WTC11 (cell line): ENCODE measurements at regions not wholly inside any gene's neighbourhood (a gene's known extent, or its start where the extent isn't known, plus 50 kb on each side); places are given as distances from the start of the nearest gene placed in this dataset.

Experiments used
- ATAC-seq: fragments of 200-7000 bp; cut with Tn5 transposase; 2 replicates; pipeline ENCODE4 v1.10.0; 2021; ENCODE audit warnings: mild to moderate bottlenecking, moderate library complexity
- CTCF ChIA-PET: fragments of 300-600 bp; sonication (Branson Sonifier 250); formaldehyde crosslinking; loops from one replicate; lab custom pipeline; 2021; ENCODE audit warnings: antibody characterized with exemption; lab: Charles Lee
- POLR2A ChIA-PET: fragments of 350-600 bp; sonication (Branson Sonifier 250); formaldehyde crosslinking; loops from one replicate; lab custom pipeline; 2021; ENCODE audit warnings: antibody characterized with exemption; lab: Charles Lee
- DNase-seq: peaks from one replicate; pipeline ENCODE4 v3.0.0; 2021; ENCODE audit warnings: low spot score
- H3K27ac Mint-ChIP-seq: 2 replicates; pipeline ENCODE4 v1.8.0; 2021; ENCODE audit warnings: mixed read lengths
- H3K27me3 Mint-ChIP-seq: 2 replicates; pipeline ENCODE4 v1.8.0; 2021; ENCODE audit warnings: low read depth, mild to moderate bottlenecking, moderate library complexity, mixed read lengths
- H3K36me3 Mint-ChIP-seq: 2 replicates; pipeline ENCODE4 v1.8.0; 2021; ENCODE audit warnings: mixed read lengths
- H3K4me1 Mint-ChIP-seq: 2 replicates; pipeline ENCODE4 v1.8.0; 2022; ENCODE audit warnings: mixed read lengths
- H3K4me3 Mint-ChIP-seq: 2 replicates; pipeline ENCODE4 v1.8.0; 2021; ENCODE audit warnings: mild to moderate bottlenecking, moderate library complexity, mixed read lengths
- H3K9me3 Mint-ChIP-seq: 2 replicates; pipeline ENCODE4 v1.8.0; 2021; ENCODE audit warnings: mixed read lengths
- CREB1 ChIP-seq: sonication (generic); formaldehyde crosslinking; IDR thresholded peaks from 2 replicates; pipeline ENCODE4 v1.8.0; 2023; ENCODE audit warnings: mild to moderate bottlenecking, missing genetic modification reagents
- CREM ChIP-seq: sonication (generic); formaldehyde crosslinking; IDR thresholded peaks from 2 replicates; pipeline ENCODE4 v1.8.1; 2022; ENCODE audit warnings: mild to moderate bottlenecking, missing genetic modification reagents, moderate library complexity
- ESRRA ChIP-seq: sonication (generic); formaldehyde crosslinking; IDR thresholded peaks from 2 replicates; pipeline ENCODE4 v1.8.1; 2022; ENCODE audit warnings: mild to moderate bottlenecking, missing genetic modification reagents, borderline replicate concordance
- NR1H2 ChIP-seq: sonication (generic); formaldehyde crosslinking; IDR thresholded peaks from 2 replicates; pipeline ENCODE4 v1.9.0; 2021; ENCODE audit warnings: mild to moderate bottlenecking, moderate library complexity, missing genetic modification reagents
- RELA ChIP-seq: sonication (generic); formaldehyde crosslinking; IDR thresholded peaks from 2 replicates; pipeline ENCODE4 v1.8.1; 2022; ENCODE audit warnings: missing genetic modification reagents, mild to moderate bottlenecking, borderline replicate concordance
- SMAD3 ChIP-seq: sonication (generic); formaldehyde crosslinking; IDR thresholded peaks from 2 replicates; pipeline ENCODE4 v1.8.0; 2022; ENCODE audit warnings: missing genetic modification reagents, mild to moderate bottlenecking, borderline replicate concordance
- ZBTB21 ChIP-seq: sonication (generic); formaldehyde crosslinking; IDR thresholded peaks from 2 replicates; pipeline ENCODE4 v1.8.1; 2023; ENCODE audit warnings: mild to moderate bottlenecking, missing genetic modification reagents, borderline replicate concordance
- ZNF121 ChIP-seq: sonication (generic); formaldehyde crosslinking; IDR thresholded peaks from 2 replicates; pipeline ENCODE4 v1.8.0; 2023; ENCODE audit warnings: missing genetic modification reagents
- ZNF317 ChIP-seq: sonication (generic); formaldehyde crosslinking; IDR thresholded peaks from 2 replicates; pipeline ENCODE4 v1.8.1; 2023; ENCODE audit warnings: low read depth, mild to moderate bottlenecking, moderate library complexity, missing genetic modification reagents, borderline replicate concordance
- ZNF396 ChIP-seq: fragments of 250-450 bp; sonication (Bioruptor Pico); IDR thresholded peaks from 2 replicates; pipeline ENCODE4 v1.8.0; 2021; ENCODE audit warnings: mild to moderate bottlenecking, moderate library complexity, borderline replicate concordance
- ZNF416 ChIP-seq: fragments of 250-450 bp; sonication (Bioruptor Pico); IDR thresholded peaks from 2 replicates; pipeline ENCODE4 v1.9.0; 2021; ENCODE audit warnings: mild to moderate bottlenecking, inconsistent platforms
- TF ChIP-seq, protein P1 (sequence below): sonication (generic); formaldehyde crosslinking; IDR thresholded peaks from 2 replicates; pipeline ENCODE4 v1.8.1; 2022; ENCODE audit warnings: missing genetic modification reagents, borderline replicate concordance
- TF ChIP-seq, protein P2 (sequence below): sonication (generic); formaldehyde crosslinking; IDR thresholded peaks from 2 replicates; pipeline ENCODE4 v1.8.0; 2022; ENCODE audit warnings: mild to moderate bottlenecking, missing genetic modification reagents
- TF ChIP-seq, protein P3 (sequence below): sonication (generic); formaldehyde crosslinking; IDR thresholded peaks from 2 replicates; pipeline ENCODE4 v1.8.0; 2022; ENCODE audit warnings: mild to moderate bottlenecking, missing genetic modification reagents
- TF ChIP-seq, protein P4 (sequence below): fragments of 250-450 bp; sonication (Bioruptor Pico); IDR thresholded peaks from 2 replicates; pipeline ENCODE4 v1.9.0; 2021; ENCODE audit warnings: mild to moderate bottlenecking
- TF ChIP-seq, protein P5 (sequence below): sonication (generic); formaldehyde crosslinking; IDR thresholded peaks from 2 replicates; pipeline ENCODE4 v1.8.1; 2022; ENCODE audit warnings: low read depth, missing genetic modification reagents, borderline replicate concordance
- TF ChIP-seq, protein P6 (sequence below): sonication (generic); formaldehyde crosslinking; conservative IDR thresholded peaks from 2 replicates; pipeline ENCODE4 v1.8.1; 2023; ENCODE audit warnings: mild to moderate bottlenecking, low read depth, missing genetic modification reagents, moderate library complexity
- TF ChIP-seq, protein P7 (sequence below): sonication (generic); formaldehyde crosslinking; IDR thresholded peaks from 2 replicates; pipeline ENCODE4 v1.8.0; 2022; ENCODE audit warnings: missing genetic modification reagents
- TF ChIP-seq, protein P8 (sequence below): fragments of 250-450 bp; sonication (Bioruptor Pico); IDR thresholded peaks from 2 replicates; pipeline ENCODE4 v1.9.0; 2021; ENCODE audit warnings: moderate library complexity, mild to moderate bottlenecking, inconsistent platforms, borderline replicate concordance

DNA sequence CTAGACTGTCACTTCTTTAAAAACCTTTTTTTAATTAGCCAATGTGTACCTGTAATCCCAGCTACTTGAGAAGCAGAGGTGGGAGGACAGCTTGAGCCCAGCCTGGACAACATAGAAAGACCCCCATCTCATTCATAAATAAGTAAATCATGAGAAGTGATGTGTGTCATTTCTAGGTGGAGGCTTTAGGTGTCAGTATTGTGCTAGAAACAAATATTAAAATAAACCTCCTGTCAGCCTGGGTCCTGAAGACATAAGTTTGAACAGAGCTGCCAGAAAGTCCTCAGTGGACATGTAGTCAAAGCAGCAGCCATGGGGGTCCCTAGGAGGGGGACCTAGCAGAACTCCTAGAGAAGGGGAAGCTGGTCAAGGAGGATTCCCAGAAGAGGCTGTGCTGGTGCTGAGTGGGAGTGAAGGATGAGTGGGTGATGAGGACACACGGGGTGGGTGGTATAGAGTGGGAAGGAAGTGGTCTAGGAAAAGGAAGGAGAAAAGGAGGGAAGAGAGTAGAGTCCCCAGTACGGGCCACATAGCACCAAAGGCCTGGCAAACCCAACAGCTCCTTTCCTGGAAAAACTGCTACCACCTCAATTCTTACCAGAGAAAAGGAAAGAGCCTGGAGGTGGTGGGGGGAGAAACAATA, 316.6 kb upstream of the NCKAP5 start (continued):
- TF ChIP-seq, protein P1, sequence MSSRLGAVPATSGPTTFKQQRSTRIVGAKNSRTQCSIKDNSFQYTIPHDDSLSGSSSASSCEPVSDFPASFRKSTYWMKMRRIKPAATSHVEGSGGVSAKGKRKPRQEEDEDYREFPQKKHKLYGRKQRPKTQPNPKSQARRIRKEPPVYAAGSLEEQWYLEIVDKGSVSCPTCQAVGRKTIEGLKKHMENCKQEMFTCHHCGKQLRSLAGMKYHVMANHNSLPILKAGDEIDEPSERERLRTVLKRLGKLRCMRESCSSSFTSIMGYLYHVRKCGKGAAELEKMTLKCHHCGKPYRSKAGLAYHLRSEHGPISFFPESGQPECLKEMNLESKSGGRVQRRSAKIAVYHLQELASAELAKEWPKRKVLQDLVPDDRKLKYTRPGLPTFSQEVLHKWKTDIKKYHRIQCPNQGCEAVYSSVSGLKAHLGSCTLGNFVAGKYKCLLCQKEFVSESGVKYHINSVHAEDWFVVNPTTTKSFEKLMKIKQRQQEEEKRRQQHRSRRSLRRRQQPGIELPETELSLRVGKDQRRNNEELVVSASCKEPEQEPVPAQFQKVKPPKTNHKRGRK (CRISPR knock-in tag) = no peak

DNA sequence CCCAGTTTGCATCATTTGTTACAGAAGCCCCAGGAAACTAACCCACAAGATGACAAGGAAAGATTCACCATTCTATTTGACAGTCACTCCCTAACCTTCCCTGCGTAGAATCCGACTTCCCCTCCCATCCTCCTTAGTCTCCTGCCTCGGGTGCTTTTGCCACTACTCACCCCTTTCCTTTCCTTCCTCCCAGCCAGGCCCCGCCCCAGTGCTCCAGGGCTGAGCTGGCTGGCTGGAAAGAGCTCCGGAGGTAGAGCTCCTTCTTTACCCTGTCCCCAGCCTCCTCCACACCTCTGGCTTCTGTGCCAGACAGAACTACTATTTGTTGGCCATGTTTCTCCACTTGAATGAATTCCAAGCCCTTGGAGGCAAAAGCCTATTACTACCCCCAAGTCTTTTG, 317.6 kb upstream of the NCKAP5 start:
- Mint-ChIP-seq H3K27ac (no peak overlapping the region), H3K27me3 (no peaks in the 10 kb centered on the region; the same call in none of the 2 replicates), H3K36me3 (no peaks in the 10 kb centered on the region), H3K9me3 (peaks cover 13% of the 10 kb centered on the region), H3K4me3 (no peak overlapping the region), H3K4me1 (peaks cover 18% of the 10 kb centered on the region)
- ATAC-seq (peak; percentile 51; the same call in 1 of the 2 replicates), DNase-seq (no peak)
- POLR2A ChIA-PET = no interaction called here
- TF ChIP-seq SMAD3 (CRISPR knock-in tag) (no peak), ZNF317 (CRISPR knock-in tag) (no peak), ESRRA (CRISPR knock-in tag) (no peak), ZNF396 (no peak), RELA (no peak), ZNF121 (no peak), ZBTB21 (no peak), ZNF416 (CRISPR knock-in tag) (no peak), NR1H2 (CRISPR knock-in tag) (no peak), CREB1 (CRISPR knock-in tag) (no peak), CREM (no peak)
- TF ChIP-seq, protein P2, sequence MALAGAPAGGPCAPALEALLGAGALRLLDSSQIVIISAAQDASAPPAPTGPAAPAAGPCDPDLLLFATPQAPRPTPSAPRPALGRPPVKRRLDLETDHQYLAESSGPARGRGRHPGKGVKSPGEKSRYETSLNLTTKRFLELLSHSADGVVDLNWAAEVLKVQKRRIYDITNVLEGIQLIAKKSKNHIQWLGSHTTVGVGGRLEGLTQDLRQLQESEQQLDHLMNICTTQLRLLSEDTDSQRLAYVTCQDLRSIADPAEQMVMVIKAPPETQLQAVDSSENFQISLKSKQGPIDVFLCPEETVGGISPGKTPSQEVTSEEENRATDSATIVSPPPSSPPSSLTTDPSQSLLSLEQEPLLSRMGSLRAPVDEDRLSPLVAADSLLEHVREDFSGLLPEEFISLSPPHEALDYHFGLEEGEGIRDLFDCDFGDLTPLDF (CRISPR knock-in tag) = no peak
- TF ChIP-seq, protein P3, sequence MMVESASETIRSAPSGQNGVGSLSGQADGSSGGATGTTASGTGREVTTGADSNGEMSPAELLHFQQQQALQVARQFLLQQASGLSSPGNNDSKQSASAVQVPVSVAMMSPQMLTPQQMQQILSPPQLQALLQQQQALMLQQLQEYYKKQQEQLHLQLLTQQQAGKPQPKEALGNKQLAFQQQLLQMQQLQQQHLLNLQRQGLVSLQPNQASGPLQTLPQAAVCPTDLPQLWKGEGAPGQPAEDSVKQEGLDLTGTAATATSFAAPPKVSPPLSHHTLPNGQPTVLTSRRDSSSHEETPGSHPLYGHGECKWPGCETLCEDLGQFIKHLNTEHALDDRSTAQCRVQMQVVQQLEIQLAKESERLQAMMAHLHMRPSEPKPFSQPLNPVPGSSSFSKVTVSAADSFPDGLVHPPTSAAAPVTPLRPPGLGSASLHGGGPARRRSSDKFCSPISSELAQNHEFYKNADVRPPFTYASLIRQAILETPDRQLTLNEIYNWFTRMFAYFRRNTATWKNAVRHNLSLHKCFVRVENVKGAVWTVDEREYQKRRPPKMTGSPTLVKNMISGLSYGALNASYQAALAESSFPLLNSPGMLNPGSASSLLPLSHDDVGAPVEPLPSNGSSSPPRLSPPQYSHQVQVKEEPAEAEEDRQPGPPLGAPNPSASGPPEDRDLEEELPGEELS (CRISPR knock-in tag) = no peak
- TF ChIP-seq, protein P4, sequence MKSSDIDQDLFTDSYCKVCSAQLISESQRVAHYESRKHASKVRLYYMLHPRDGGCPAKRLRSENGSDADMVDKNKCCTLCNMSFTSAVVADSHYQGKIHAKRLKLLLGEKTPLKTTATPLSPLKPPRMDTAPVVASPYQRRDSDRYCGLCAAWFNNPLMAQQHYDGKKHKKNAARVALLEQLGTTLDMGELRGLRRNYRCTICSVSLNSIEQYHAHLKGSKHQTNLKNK (CRISPR knock-in tag) = no peak
- TF ChIP-seq, protein P5, sequence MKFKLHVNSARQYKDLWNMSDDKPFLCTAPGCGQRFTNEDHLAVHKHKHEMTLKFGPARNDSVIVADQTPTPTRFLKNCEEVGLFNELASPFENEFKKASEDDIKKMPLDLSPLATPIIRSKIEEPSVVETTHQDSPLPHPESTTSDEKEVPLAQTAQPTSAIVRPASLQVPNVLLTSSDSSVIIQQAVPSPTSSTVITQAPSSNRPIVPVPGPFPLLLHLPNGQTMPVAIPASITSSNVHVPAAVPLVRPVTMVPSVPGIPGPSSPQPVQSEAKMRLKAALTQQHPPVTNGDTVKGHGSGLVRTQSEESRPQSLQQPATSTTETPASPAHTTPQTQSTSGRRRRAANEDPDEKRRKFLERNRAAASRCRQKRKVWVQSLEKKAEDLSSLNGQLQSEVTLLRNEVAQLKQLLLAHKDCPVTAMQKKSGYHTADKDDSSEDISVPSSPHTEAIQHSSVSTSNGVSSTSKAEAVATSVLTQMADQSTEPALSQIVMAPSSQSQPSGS (CRISPR knock-in tag) = no peak
- TF ChIP-seq, protein P6, sequence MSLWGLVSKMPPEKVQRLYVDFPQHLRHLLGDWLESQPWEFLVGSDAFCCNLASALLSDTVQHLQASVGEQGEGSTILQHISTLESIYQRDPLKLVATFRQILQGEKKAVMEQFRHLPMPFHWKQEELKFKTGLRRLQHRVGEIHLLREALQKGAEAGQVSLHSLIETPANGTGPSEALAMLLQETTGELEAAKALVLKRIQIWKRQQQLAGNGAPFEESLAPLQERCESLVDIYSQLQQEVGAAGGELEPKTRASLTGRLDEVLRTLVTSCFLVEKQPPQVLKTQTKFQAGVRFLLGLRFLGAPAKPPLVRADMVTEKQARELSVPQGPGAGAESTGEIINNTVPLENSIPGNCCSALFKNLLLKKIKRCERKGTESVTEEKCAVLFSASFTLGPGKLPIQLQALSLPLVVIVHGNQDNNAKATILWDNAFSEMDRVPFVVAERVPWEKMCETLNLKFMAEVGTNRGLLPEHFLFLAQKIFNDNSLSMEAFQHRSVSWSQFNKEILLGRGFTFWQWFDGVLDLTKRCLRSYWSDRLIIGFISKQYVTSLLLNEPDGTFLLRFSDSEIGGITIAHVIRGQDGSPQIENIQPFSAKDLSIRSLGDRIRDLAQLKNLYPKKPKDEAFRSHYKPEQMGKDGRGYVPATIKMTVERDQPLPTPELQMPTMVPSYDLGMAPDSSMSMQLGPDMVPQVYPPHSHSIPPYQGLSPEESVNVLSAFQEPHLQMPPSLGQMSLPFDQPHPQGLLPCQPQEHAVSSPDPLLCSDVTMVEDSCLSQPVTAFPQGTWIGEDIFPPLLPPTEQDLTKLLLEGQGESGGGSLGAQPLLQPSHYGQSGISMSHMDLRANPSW (CRISPR knock-in tag) = no peak
- TF ChIP-seq, protein P7, sequence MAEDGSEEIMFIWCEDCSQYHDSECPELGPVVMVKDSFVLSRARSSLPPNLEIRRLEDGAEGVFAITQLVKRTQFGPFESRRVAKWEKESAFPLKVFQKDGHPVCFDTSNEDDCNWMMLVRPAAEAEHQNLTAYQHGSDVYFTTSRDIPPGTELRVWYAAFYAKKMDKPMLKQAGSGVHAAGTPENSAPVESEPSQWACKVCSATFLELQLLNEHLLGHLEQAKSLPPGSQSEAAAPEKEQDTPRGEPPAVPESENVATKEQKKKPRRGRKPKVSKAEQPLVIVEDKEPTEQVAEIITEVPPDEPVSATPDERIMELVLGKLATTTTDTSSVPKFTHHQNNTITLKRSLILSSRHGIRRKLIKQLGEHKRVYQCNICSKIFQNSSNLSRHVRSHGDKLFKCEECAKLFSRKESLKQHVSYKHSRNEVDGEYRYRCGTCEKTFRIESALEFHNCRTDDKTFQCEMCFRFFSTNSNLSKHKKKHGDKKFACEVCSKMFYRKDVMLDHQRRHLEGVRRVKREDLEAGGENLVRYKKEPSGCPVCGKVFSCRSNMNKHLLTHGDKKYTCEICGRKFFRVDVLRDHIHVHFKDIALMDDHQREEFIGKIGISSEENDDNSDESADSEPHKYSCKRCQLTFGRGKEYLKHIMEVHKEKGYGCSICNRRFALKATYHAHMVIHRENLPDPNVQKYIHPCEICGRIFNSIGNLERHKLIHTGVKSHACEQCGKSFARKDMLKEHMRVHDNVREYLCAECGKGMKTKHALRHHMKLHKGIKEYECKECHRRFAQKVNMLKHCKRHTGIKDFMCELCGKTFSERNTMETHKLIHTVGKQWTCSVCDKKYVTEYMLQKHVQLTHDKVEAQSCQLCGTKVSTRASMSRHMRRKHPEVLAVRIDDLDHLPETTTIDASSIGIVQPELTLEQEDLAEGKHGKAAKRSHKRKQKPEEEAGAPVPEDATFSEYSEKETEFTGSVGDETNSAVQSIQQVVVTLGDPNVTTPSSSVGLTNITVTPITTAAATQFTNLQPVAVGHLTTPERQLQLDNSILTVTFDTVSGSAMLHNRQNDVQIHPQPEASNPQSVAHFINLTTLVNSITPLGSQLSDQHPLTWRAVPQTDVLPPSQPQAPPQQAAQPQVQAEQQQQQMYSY (CRISPR knock-in tag) = no peak
- TF ChIP-seq, protein P8, sequence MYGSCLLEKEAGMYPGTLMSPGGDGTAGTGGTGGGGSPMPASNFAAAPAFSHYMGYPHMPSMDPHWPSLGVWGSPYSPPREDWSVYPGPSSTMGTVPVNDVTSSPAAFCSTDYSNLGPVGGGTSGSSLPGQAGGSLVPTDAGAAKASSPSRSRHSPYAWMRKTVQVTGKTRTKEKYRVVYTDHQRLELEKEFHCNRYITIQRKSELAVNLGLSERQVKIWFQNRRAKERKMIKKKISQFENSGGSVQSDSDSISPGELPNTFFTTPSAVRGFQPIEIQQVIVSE (CRISPR knock-in tag) = no peak
- CTCF ChIA-PET = interaction anchor here (0.6 to 6.2 kb wide), 10 partner anchors 133 to 812 kb away, joined by 3 to 60 read pairs (median 4); no protein-coding TSS in a partner anchor
